ENCODE measurements at regions not wholly inside any gene's neighbourhood (a gene's known extent, or its start where the extent isn't known, plus 50 kb on each side); places are given as distances from the start of the nearest gene placed in this dataset.

GRCh38 chr13:89113744-89114143 lies 1442.6 kb downstream of the SLITRK5 start:
- Histone ChIP-seq H2AFZ (replicated peaks; ENCODE audit: low read length, poor library complexity) (no peak overlapping the region), H3K79me1 (ENCODE audit: low read depth in 1 of 2, low read length in 2 of 2) (no peaks in the 10 kb centered on the region), H3K23ac (ENCODE audit: low read depth, low read length) (no peak overlapping the region), H3K18ac (ENCODE audit: low read depth, low read length) (no peak overlapping the region), H3K4ac (ENCODE audit: low read depth, low read length) (no peak overlapping the region), H4K5ac (ENCODE audit: low read depth, low read length) (no peak overlapping the region), H4K8ac (ENCODE audit: low read depth in 2 of 2, low read length in 2 of 2) (no peak overlapping the region), H3K36me3 (ENCODE audit: control insufficient read depth, insufficient read depth, low read length) (no peaks in the 10 kb centered on the region), H2BK120ac (ENCODE audit: low read depth, low read length) (no peak overlapping the region), H3K9ac (ENCODE audit: low read depth, low read length) (no peak overlapping the region), H4K20me1 (ENCODE audit: insufficient read depth, low read length) (no peaks in the 10 kb centered on the region), H3K4me3 (ENCODE audit: insufficient read depth, low read depth, low read length) (no peak overlapping the region), H3K56ac (ENCODE audit: extremely low read depth, insufficient read depth, low read length) (no peak overlapping the region), H3K4me1 (ENCODE audit: control insufficient read depth, insufficient read depth, low read length) (no peaks in the 10 kb centered on the region), H2BK20ac (ENCODE audit: low read depth, low read length) (no peak overlapping the region), H2BK5ac (ENCODE audit: low read depth, low read length, poor library complexity, severe bottlenecking) (no peak overlapping the region), H2BK15ac (ENCODE audit: low read depth, low read length) (no peak overlapping the region), H3K14ac (replicated peaks; ENCODE audit: low read depth, low read length) (no peak overlapping the region), H2AK9ac (replicated peaks; ENCODE audit: low read depth, low read length, poor library complexity) (no peak overlapping the region), H4K91ac (ENCODE audit: insufficient read depth, low read depth, low read length) (no peak overlapping the region), H3K4me2 (ENCODE audit: low read depth, low read length) (no peak overlapping the region), H3K9me1 (ENCODE audit: insufficient read depth, low read length) (no peaks in the 10 kb centered on the region), H2AK5ac (ENCODE audit: low read depth, low read length) (no peak overlapping the region), H3K27ac (ENCODE audit: insufficient read depth, low read length) (no peak overlapping the region), H3K9me3 (ENCODE audit: control insufficient read depth, insufficient read depth, low read length) (peaks cover 6% of the 10 kb centered on the region), H3K27me3 (ENCODE audit: control insufficient read depth, insufficient read depth, low read length) (no peaks in the 10 kb centered on the region)
- intact Hi-C loops (cut with micrococcal nuclease) (no loop called here), dilution Hi-C loops (cut with HindIII; ENCODE audit: low sequenced_read_pairs, unreplicated experiment) (no loop called here), in situ Hi-C loops (cut with MboI; ENCODE audit: low sequenced_read_pairs) (no loop called here)
- CTCF ChIA-PET, result no interaction called here
- no TSS peak for BruUV-seq (replicated peaks)
- DNase-seq (no peak), ATAC-seq (ENCODE audit: low read depth) (no peak)
- no peak for TF ChIP-seq FOS (IDR thresholded peaks at IDR 0.05; ENCODE audit: low read depth, low read length)
- TF ChIP-seq NFE2L2 (IDR thresholded peaks at IDR 0.05; ENCODE audit: low read depth, low read length), result no peak
- TF ChIP-seq RCOR1 (IDR thresholded peaks at IDR 0.05; ENCODE audit: insufficient replicate concordance, low read length), result no peak
- no peak for TF ChIP-seq BHLHE40 (IDR thresholded peaks at IDR 0.05; ENCODE audit: low read depth, low read length)
- 50% methylated on average over 1 of the region's 5 CpGs; no CpG with 5 or more reads in 1 of the 2 experiments for WGBS, 2 experiments (ENCODE audit: extremely low coverage in 2 of 2, insufficient read length in 1 of 2)
- POLR2A ChIA-PET (ENCODE audit: unreplicated experiment), result no interaction called here

Data from IMR-90 (cell line).